ENCODE measurements at regions not wholly inside any gene's neighbourhood (a gene's known extent, or its start where the extent isn't known, plus 50 kb on each side); places are given as distances from the start of the nearest gene placed in this dataset.

GRCh38 chr12:13603953-13604352 is 377.4 kb downstream of the GRIN2B start:
- in situ Hi-C loops (cut with HindIII; ENCODE audit: low pct_ligation_motif_present, low sequenced_read_pairs), result no loop called here
- Histone ChIP-seq H3K27ac (no peak overlapping the region), H3K36me3 (replicated peaks) (no peaks in the 10 kb centered on the region), H3K27me3 (replicated peaks) (no peaks in the 10 kb centered on the region), H3K4me3 (ENCODE audit: low read depth, low read length) (no peak overlapping the region)
- no peak for DNase-seq
- no peak for TF ChIP-seq CTCF (IDR thresholded peaks at IDR 0.05; ENCODE audit: low read depth, low read length, missing control alignments)

- no peak overlapping the region for H3K27ac ChIP-seq
- no peak overlapping the region for H3K4me3 ChIP-seq (ENCODE audit: low read depth, low read length)
- H3K36me3 ChIP-seq (replicated peaks), result no peaks in the 10 kb centered on the region
- no peak for TF ChIP-seq CTCF (IDR thresholded peaks at IDR 0.05; ENCODE audit: low read depth, low read length, missing control alignments)
- no peaks in the 10 kb centered on the region for H3K27me3 ChIP-seq (replicated peaks)
- no peak for DNase-seq
- in situ Hi-C loops (cut with HindIII; ENCODE audit: low pct_ligation_motif_present, low sequenced_read_pairs), result no loop called here
These were observed 379.2 kb downstream of the GRIN2B start for GRCh38 chr12:13602172-13602571.

GRCh38 chr12:13599176-13599575 is 382.2 kb downstream of the GRIN2B start:
- Histone ChIP-seq H3K36me3 (replicated peaks) (no peaks in the 10 kb centered on the region), H3K27ac (no peak overlapping the region), H3K27me3 (replicated peaks) (no peaks in the 10 kb centered on the region), H3K4me3 (ENCODE audit: low read depth, low read length) (no peak overlapping the region)
- in situ Hi-C loops (cut with HindIII; ENCODE audit: low pct_ligation_motif_present, low sequenced_read_pairs), result no loop called here
- no peak for TF ChIP-seq CTCF (IDR thresholded peaks at IDR 0.05; ENCODE audit: low read depth, low read length, missing control alignments)
- no peak for DNase-seq

DNA sequence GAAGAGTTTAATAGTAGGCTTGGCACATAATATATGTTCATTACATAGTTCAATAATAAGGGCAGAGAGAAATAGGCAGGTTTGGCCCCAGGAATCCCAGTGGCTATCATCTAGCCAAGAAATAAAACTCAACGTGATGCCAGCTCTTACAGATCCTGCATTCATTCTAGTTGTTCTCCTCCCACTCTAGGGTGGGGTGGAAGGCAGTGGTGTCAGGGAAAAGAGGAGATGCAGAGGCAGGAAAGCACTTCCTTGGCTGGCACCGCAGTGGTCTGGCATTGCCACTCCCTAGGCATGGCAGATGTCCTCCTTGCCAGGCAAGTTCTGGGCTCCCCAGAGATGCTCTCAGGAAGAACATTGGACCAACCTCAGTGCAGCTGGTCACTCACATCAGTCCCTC is 383.6 kb downstream of the GRIN2B start:
- in situ Hi-C loops (cut with HindIII; ENCODE audit: low pct_ligation_motif_present, low sequenced_read_pairs), result no loop called here
- no peak for TF ChIP-seq CTCF (IDR thresholded peaks at IDR 0.05; ENCODE audit: low read depth, low read length, missing control alignments)
- H3K27me3 ChIP-seq (replicated peaks), result no peaks in the 10 kb centered on the region
- H3K27ac ChIP-seq, result no peak overlapping the region
- H3K4me3 ChIP-seq (ENCODE audit: low read depth, low read length), result no peak overlapping the region
- H3K36me3 ChIP-seq (replicated peaks), result no peaks in the 10 kb centered on the region
- no peak for DNase-seq

DNA sequence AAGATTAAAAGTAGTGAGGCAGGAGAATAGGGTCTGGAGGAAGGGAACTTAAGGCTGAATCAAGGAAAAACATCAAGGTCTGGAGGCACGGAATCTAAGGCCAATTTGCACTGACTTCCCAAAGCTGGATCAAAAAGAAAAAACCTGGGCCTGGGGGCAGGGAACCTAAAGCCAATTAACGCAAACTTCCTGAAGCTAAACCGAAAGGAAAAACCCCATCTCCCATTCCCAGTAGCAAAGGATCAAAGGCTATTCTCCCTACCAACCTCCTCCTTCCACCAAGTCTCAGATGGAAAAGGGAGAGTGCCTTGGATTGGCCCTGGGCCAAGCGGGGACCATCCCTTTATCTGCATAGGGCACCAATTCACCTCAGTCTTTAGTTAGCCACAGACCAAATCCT is 384.2 kb downstream of the GRIN2B start:
- Histone ChIP-seq H3K4me3 (ENCODE audit: low read depth, low read length) (no peak overlapping the region), H3K27ac (no peak overlapping the region), H3K27me3 (replicated peaks) (no peaks in the 10 kb centered on the region), H3K36me3 (replicated peaks) (no peaks in the 10 kb centered on the region)
- in situ Hi-C loops (cut with HindIII; ENCODE audit: low pct_ligation_motif_present, low sequenced_read_pairs), result no loop called here
- DNase-seq, result no peak
- TF ChIP-seq CTCF (IDR thresholded peaks at IDR 0.05; ENCODE audit: low read depth, low read length, missing control alignments), result no peak

DNA sequence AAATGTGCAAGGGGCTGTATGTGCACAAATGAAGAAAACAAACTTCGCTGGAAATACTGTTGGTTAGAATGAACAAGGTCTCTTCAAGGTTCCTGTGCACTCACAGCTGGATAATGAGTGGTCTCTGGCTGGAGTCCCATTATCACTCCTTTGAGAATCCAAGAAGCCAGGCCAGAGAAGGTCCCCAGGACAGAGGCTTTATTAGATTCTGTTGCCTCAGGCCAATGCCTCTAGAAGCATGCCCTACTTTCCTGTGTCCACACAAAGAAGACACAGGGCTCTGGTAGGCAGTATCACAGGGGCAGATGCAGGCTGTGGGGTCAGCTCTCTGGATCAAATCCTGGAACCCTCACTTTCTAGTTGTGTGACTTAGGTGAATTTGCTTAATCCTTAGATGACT is 384.7 kb downstream of the GRIN2B start:
- in situ Hi-C loops (cut with HindIII; ENCODE audit: low pct_ligation_motif_present, low sequenced_read_pairs), result no loop called here
- no peak for TF ChIP-seq CTCF (IDR thresholded peaks at IDR 0.05; ENCODE audit: low read depth, low read length, missing control alignments)
- Histone ChIP-seq H3K27ac (no peak overlapping the region), H3K27me3 (replicated peaks) (no peaks in the 10 kb centered on the region), H3K36me3 (replicated peaks) (no peaks in the 10 kb centered on the region), H3K4me3 (ENCODE audit: low read depth, low read length) (no peak overlapping the region)
- no peak for DNase-seq
